GM18520 (cell line): ENCODE measurements at regions not wholly inside any gene's neighbourhood (a gene's known extent, or its start where the extent isn't known, plus 50 kb on each side); places are given as distances from the start of the nearest gene placed in this dataset.
"Not testable (repeated sequence)": the region's sequence is repeated elsewhere in the genome, so short reads cannot be mapped to it uniquely, and the experiment has no call there.

Experiments
- ATAC-seq: cut with Tn5 transposase; IDR thresholded peaks from one replicate; pipeline ENCODE4 v1.9.1; 2021; ENCODE audit not compliant: unreplicated experiment

DNA sequence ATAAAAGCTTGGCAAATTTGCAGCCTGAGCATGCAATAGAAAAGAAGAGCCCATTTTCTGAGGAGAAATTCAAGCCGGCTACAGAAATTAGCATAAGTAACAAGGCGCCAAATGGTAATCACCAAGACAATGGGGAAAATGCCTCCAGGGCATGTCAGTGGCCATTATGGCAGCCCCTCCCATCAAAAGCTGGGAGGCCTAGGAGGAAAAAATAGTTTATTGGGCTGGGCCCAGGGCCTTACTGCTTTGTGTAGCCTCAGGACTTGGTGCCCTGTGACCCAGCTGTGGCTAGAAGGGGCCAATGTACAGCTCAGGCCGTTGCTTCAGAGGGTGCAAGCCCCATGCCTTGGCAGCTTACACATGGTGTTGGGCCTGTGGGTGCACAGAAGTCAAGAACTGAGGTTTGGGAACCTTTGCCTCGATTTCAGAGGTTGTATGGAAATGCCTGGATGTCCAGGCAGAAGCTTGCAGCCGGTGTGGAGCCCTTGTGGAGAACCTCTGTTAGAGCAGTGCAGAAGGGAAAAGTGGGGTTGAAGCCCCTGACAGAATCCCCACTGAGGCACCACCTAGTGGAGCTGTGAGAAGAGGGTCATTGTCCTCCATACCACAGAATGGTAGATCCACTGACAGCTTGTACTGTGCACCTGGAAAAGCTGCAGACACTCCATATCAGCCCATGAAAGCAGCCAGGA lies 328.5 kb upstream of the MAP3K7 start:
- no peak for ATAC-seq

DNA sequence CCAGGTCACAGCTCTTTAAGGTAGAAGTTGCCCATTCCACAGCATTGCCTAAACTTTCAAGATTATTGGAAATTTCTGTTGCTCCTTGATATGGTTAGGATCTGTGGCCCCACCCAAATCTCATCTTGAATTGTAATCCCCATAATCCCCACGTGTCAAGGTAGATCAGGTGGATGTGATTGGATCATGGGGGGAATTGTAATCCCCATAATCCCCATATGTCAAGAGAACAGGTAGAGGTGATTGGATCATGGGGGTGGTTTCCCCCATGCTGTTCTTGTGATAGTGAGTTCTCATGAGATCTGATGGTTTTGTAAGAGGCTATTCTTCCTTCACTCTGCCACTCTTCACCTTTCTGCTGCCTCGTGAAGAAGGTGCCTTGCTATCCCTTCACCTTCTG lies 327.4 kb upstream of the MAP3K7 start:
- no peak for ATAC-seq

DNA sequence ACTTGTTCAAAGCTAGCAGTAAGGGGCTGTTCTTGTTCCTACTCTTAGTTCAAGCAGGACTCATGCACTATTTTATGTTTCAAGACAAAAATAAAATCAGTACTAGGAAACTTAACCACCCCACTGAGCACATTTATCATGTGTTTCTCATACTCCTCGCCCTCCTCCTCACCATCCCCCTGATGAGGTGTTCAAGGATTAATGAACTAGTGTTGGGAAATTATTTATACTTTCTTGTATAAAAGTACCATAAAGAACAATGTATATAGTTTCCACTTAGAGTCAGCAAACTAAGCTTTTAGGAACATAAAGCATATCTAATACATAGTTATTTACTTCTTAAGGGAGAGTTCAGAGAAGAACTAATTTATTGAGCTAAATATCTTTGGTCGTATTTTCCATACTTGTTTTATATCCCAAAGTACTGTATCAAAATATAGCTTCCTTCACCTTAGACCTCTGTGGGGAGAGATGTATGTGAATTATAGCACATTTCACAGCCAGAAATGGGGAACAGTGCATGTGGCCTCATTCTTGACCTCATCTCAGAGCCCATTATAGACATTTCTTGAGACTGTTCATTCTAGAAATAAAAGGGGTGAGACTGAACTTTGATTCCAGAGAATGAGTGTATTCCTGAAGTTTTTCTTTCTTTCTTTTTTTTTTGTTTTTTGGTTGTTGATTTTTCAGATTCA lies 326.5 kb upstream of the MAP3K7 start:
- no peak for ATAC-seq

DNA sequence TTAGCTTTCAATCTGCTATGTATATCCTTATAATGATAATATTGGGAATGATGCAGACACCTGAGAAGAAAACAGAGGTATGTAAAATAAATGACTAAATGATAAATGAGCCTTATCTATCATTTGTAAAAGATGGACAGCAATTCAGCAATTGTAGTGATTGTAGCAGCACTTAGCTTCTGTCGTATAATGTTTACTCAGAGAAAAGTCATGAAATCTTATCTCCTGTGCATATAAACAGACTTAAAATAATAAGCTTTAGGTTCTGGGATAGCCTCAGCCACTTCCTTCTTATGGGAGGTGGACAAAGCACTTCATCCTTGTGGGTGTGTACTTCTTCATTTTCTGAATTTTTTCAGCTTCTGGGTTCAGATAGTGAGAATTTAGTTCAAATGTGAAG lies 324.8 kb upstream of the MAP3K7 start:
- ATAC-seq = no peak

DNA sequence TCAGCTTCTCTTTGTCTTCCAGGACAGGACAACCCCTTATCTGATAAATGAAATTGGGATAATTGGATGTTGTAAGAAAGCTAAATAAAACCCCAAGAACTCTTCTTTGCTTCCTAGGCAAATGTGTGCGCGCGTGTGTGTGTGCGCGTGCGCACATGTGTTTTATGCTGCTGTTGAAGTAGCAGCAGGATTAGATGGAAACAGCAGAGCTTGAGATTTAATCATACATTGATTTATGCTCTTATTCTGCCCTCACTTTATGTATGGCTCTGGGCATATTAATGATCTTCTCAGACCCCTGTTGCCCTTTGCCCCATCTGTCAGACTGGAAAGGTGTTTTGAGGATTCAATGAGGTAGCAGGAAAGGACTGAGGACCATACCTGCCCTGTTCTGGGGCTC lies 324.0 kb upstream of the MAP3K7 start:
- no peak for ATAC-seq

DNA sequence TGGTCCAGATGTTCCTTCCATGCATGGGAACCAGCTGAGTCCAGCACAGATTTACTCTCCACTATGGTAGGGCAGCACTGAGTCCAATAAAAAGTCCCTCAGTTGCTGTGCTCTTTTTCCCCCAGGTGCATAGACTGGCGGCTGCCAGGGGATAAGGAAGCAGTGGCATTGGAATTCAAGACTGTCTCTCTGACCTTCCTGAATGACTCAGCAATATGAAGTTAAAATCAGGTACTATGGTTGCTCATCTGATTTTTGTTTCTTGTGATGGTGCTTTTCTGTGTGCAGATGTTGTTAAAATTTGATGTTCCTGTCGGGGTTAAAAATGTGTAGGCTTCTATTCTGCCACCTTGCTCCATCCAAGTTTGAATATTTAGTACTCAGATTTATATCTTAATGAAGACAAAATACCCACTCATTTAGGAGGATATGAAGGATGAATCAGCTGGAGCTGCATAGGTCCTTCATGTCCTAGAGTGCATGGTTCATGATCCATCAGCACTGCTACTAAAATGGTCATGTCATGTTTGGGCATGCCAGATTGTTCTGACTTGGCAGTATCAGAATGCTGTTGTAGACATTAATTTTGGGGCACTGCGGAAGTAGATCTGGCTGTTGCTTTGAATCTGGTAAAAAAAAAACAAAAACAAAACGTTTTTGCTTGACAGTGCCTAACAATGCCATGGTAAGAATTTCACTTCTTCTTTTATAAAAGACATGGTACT lies 321.2 kb upstream of the MAP3K7 start:
- ATAC-seq = peak; percentile 37

DNA sequence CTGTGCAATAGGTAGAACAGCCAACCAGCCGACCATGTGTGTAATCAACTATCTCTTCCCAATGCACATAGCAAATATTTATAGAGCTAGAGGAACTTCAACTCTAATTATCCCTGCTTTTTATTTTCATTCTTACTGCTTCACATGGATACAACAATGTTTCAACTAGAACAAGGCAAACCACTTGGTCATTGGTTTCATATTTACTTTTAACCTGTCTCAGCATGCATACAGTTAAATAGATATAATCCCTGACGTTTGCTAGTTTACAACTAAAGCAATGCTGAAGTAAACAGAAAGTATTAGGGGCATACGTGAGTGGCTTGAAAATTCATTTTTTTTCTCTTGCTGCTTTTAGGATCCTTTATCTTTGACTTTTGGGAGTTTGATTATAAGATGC lies 318.5 kb upstream of the MAP3K7 start:
- no peak for ATAC-seq

DNA sequence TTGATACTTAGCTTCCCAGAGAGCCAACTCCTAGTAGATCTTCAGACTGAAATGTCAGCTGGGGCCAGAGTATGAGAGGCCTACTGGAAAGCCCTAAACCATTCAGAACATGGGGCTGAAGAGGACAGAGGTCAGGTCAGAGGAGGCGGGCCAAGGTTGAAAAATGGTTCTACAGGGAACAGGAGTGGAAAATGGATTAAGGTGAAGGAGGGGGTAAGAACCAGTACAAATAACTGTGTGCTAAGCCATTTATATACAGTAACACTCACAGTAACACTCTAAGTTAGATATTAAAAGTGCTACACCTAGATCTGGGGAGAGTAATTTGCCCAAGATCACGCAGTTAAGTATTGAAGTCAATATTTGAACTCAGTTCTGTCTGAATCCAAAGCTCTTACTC lies 313.2 kb upstream of the MAP3K7 start:
- ATAC-seq = no peak

DNA sequence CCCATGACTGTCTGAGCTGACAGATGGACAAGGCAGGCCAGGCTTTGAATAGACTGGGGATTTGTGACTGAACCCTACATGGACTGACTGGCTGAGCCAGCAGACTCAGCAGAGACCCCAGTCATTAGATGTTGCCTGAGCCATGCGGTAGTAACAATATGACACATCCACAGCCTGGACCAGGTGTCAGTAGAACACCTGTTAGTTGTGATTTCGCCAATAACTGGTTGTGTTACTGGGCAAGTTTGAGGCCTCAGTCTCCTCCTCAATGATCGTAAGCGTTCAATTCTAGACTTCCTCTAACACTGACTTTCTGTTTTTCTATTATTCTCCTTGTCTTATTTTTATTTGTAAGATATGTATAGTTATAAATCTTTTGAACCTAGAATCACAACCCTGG lies 311.9 kb upstream of the MAP3K7 start:
- no peak for ATAC-seq

DNA sequence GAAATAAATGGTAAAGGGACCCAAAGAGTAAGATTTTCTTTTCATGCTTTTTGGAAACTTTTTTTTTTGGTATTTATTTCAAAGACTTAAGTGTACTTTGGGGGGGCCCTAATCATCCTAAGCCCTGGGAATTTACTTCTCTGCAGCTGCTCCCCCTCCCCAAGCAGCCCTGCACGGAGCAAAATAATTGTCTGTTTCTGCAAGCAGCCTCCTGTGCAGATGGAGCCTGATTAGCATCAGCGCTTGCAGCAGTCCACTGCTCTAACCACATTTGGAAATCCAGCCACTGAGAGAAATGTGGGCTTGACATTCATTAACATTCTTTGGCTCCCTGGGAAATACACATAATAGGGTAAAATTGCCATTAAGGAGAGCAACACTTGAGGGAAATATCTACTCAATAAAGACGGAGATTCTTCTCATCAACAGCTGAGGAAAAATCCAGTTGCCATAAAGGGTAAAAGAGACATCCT lies 309.2 kb upstream of the MAP3K7 start:
- no peak for ATAC-seq

DNA sequence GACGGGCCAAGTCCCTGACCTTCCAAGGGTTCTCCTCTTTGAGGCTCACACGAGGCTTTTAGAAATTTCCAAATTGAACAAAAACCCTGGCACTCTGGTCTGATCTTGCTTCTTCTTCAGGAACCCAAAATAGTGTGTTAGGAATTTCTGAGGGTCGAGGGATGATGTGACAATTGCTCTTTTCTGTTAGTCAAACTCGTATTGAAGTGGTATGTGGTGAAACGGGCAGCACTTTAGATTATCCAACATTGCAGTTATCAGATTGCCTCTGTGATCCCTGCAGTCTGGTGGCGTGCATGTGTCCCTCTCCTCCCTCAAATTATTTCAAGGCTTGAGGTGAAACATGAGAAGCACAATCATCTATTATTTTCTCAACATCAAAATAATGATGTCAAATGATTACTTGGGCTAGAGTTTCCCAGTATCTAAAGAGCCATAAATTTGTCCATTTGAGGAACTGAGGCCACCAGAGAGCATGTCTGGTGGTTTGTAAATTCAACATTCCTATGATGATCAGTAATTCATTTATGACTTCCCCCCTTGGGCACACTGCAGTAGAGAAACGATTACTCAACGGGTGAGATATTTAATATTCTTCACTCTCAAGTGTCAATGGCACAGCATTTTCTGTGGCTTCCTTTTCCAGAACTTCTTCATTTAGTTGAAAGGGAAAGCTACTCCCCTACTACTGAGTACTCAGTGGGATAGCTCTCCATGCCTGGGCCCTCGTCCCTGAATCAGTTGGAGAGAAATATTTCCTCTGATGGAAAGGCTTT lies 308.6 kb upstream of the MAP3K7 start:
- ATAC-seq = no peak

DNA sequence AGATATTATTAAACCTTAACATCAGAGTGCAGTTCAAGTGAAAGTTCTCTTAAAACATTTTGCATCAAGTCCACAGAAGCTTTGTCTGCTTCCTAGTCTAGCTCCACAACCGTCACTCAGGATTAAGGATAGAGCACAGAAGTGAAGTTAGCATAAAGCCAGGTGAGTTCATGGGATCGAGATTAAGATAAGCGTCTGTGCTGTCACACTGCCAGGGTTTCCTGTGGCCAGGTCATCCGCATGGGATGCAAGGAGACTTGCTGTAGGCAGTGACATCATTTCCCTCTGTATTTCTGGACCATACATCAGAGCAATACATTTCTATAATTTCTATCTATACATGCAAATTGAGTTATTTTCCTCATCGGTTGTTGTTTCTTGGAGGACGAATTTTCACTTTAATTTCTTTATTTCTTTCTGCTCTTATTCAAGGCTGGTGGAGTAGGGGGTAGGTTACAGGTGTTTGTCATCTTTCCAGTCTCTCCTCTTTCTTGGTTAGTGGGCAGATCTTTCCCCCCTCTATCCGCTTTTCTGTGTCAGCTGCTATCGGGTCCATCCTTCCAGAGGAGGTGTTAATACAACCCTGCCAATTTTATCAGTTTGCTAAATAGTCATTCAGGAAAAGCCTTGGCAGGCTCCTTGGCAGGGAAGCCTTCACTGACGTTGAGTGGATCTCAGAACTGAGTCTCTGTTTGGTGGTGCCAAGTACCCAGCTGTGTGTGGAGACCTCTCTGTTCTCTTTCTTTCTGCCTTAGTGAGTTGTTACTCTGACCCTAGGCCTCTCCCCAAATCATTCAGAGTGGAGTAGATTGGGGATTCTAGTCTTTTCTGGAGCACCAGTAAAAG lies 307.6 kb upstream of the MAP3K7 start:
- no peak for ATAC-seq

DNA sequence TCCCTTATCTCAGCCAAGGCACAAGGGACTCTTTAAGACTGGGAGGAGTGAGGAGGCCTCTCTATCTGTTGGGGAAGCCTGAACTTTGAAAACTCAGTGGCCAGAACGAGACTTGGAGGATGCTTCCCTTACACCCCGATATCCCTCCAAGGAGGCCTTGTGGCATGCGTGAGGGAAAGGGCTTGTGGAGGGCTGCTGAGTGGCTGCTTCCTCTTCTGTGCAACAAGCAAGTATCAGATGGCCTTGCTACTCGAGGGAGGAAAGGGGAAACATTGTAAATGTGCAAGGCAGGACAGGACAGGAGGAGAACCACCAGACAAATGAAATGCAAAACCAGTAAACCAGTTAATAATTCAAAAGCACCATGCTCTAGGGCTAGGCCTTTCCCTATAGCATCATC lies 306.5 kb upstream of the MAP3K7 start:
- no peak for ATAC-seq

DNA sequence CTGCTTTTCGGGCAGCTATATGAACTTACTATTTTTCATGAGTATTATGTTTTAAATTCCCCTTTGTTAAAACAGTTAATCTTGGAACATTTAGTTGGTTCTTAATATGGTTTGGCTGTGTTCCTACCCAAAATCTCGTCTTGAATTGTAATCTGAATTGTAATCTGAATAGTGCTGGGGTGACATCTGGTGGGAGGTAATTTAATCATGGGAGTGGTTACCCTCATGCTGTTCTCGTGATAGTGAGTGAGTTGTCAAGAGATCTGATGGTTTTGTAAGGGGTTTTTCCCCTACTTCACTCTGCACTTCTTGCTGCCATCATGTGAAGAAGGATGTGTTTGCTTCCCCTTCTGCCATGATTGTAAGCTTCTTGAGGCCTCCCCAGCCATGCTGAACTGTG lies 305.4 kb upstream of the MAP3K7 start:
- ATAC-seq = no peak

DNA sequence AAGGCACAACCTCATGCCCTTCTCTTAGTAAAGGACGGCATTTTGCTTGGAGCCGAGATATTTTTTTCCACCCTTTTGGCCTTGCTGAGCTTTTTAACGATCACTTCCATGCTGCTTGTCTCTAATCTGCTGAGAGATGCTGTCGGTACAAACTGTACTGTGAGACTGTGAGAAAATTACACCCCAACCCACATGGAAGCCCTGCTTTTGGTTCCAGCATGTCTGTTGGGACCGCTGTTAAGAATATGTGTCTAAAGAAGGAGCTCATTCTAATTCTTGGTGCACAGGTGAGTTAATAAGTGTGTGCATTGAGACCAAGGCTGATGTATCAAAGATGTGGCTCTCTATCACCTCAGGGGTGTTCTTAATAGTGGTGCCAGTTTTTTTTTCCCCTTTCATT lies 304.5 kb upstream of the MAP3K7 start:
- ATAC-seq = no peak

DNA sequence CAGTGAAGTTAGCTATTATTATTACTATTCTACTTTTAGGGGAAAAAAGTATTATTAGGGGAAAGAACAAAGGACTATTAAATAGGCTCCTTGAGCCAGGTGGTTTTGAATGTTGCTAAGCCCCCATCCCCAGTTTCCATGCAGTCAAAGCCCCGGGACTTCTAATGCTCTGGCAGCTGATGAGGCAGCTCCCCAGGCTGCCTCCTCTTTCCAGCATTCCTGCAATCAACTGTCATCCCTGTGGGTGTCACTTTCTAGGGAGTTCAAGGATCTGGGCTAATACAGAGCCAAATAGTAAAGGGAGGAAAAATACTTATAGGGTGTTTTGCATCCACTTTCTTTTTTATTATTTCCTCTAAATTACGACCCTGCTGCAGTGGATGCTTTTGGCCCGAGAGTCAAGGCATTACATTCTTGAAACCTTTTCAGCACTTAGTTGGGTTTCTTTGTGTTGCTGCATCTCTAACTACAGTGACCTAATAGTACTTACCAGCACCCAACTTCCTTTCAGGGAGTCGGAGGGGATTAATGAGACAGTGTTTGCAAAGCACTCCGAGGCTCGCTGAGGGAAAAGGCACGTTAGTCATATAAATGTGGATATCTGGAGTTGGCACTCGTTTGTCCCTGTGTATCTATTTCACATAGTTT lies 303.9 kb upstream of the MAP3K7 start:
- no peak for ATAC-seq

DNA sequence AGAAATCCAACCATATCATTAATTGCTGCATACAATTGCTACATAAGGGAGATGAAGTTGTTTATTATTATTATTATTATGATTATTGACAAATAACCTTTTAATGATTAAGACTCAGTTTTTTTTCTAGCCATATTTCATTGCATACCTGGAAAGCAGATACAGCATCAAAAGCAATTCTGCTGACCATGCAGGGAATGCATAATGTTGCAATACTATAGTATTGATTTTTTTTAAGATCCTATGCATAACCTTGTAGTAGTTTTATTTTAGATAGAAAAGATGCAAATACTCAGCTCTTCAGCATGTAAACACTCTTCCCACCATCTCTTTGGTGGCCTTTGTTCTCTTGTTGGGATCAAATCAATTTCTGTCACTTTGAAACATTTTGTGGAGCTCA lies 300.9 kb upstream of the MAP3K7 start:
- ATAC-seq = no peak

DNA sequence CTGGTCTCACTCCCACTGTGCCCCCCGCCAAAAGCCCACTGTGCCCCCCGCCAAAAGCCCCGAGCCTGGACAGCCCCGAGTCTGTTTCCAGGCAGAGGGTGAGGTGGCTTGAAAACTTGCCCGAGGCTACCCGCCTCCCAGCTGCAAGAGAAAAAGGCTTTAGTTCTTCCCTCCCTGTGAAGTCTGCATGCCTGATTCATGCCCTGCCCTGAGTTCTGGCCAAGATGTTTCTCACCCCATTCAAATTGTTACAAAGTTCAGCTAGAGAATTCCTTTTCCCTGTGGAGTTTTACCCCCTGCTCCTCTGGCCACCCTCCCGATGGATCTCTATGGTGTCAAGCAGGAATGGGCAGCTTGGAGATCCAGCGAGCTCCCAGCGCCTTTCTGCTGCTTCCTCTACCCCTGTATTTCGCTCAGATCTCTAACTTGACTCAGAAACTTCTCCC lies 298.8 kb upstream of the MAP3K7 start:
- no peak for ATAC-seq

DNA sequence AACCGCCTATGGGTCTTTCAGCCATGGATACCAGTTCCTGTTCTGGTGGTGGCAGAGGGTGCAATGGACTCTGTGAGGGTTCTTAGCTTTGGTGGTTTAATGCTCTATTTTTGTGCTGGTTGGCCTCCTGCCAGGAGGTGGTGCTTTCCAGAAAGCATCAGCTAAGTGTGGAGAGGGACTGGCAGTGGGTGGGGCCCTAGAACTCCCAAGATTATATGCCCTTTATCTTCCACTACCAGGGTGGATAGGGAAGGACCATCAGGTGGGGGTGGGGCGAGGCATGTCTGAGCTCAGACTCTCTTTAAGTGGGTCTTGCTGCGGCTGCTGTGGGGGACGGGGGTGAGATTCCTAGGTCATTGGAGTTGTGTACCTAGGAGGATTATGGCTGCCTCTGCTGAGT lies 298.3 kb upstream of the MAP3K7 start:
- ATAC-seq = not testable (repeated sequence)

DNA sequence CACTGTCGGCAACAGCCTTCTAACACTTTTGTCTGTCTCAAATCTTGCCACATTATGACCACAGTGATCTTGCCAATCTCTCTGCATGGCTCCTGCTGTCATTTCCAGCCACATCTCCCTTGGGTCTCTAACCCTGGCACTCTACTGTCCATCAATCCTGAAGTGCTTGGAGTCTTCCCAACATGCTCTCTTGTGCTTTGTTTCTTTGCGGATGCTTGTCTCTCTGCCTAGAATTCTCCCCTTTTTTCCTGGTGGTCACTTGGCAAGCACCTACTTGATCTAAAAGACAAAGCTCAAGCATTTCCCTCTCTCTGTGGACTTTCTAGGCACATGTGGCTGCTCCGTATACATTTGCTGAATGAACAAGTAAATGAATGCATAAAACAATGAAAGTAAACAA lies 290.7 kb upstream of the MAP3K7 start:
- no peak for ATAC-seq
